ENCODE measurements at regions not wholly inside any gene's neighbourhood (a gene's known extent, or its start where the extent isn't known, plus 50 kb on each side); places are given as distances from the start of the nearest gene placed in this dataset.

GRCh38 chr10:64303566-64303965 is 782.4 kb downstream of the REEP3 start:
- Histone ChIP-seq H3K36me3 (ENCODE audit: control insufficient read depth in 2 of 2, insufficient read depth in 2 of 2, low read length in 1 of 2) (no peaks in the 10 kb centered on the region), H3K27me3 (ENCODE audit: control insufficient read depth in 1 of 2, insufficient read depth in 2 of 2, low read length in 2 of 2) (no peaks in the 10 kb centered on the region), H3K4me3 (ENCODE audit: low read depth in 1 of 2, low read length in 2 of 2) (no peak overlapping the region), H3K4me1 (ENCODE audit: control insufficient read depth in 2 of 2, insufficient read depth in 2 of 2, low read length in 1 of 2) (no peaks in the 10 kb centered on the region), H3K27ac (ENCODE audit: low read depth in 2 of 2, low read length in 1 of 2) (no peak overlapping the region), H3K9me3 (ENCODE audit: control insufficient read depth in 2 of 2, insufficient read depth in 1 of 2, low read depth in 1 of 2, low read length in 1 of 2) (no peaks in the 10 kb centered on the region)
- WGBS, 2 donors = 88 to 97% methylated on average over 1 of the region's 1 CpG

DNA sequence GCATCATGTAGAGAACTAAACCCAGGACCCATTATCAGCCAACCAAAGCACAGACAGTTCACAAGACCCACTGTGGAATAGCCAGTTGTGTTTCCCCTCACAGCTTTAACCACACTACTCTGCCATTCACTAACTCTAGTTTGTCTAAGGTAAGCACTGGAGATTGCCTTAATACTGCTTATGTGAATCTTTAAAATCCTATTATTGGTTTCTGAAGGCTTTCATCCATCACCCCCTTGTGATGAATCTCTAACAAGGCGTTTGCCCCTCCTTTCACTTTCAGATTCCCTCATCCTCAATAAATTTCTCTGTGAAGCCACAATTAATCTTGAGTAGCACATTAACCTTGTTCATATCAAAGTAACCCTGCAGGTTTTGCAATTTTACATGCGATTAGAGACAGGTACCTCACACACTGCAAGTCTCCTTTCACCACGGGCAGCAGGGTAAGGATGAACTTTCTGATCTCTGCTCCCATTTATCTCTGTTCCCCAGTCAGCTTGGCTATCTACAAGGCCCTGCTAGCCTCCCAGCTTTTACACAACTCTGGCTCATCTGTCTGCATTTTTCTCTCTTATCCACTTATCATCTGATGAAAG is 785.6 kb downstream of the REEP3 start:
- no peaks in the 10 kb centered on the region for H3K4me1 ChIP-seq (ENCODE audit: control insufficient read depth in 2 of 2, insufficient read depth in 2 of 2, low read length in 1 of 2)
- 24 to 28% methylated on average over 3 of the region's 3 CpGs for WGBS, 2 donors
- H3K9me3 ChIP-seq (ENCODE audit: control insufficient read depth in 2 of 2, insufficient read depth in 1 of 2, low read depth in 1 of 2, low read length in 1 of 2) = no peaks in the 10 kb centered on the region
- H3K36me3 ChIP-seq (ENCODE audit: control insufficient read depth in 2 of 2, insufficient read depth in 2 of 2, low read length in 1 of 2) = no peaks in the 10 kb centered on the region
- no peak overlapping the region for H3K4me3 ChIP-seq (ENCODE audit: low read depth in 1 of 2, low read length in 2 of 2)
- no peaks in the 10 kb centered on the region for H3K27me3 ChIP-seq (ENCODE audit: control insufficient read depth in 1 of 2, insufficient read depth in 2 of 2, low read length in 2 of 2)
- H3K27ac ChIP-seq (ENCODE audit: low read depth in 2 of 2, low read length in 1 of 2) = no peak overlapping the region

DNA sequence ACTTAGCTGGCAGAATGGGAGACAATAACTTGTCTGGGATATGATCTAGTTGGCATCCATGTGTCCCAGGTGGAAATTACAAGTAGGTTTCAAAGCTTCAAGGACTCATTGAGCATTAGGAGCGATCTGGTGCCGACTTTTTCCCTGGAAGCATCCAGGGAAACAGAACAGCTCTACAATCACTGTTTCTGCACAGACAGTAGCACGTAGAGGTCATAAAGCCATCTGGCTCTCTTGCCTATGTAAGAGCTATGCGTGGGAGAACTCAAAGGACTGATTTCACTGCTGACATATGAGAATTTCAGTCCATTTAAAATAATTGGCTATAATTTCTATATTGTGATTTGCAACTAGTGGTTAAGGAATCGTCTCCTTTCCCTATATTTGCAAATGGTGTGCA is 791.7 kb downstream of the REEP3 start:
- Histone ChIP-seq H3K27ac (ENCODE audit: low read depth in 2 of 2, low read length in 1 of 2) (no peak overlapping the region), H3K9me3 (ENCODE audit: control insufficient read depth in 2 of 2, insufficient read depth in 1 of 2, low read depth in 1 of 2, low read length in 1 of 2) (no peaks in the 10 kb centered on the region), H3K4me3 (ENCODE audit: low read depth in 1 of 2, low read length in 2 of 2) (no peak overlapping the region), H3K36me3 (ENCODE audit: control insufficient read depth in 2 of 2, insufficient read depth in 2 of 2, low read length in 1 of 2) (no peaks in the 10 kb centered on the region), H3K4me1 (ENCODE audit: control insufficient read depth in 2 of 2, insufficient read depth in 2 of 2, low read length in 1 of 2) (no peaks in the 10 kb centered on the region), H3K27me3 (ENCODE audit: control insufficient read depth in 1 of 2, insufficient read depth in 2 of 2, low read length in 2 of 2) (no peaks in the 10 kb centered on the region)
- 60 to 67% methylated on average over 5 of the region's 5 CpGs for WGBS, 2 donors

GRCh38 chr10:64313967-64314366 is 792.8 kb downstream of the REEP3 start:
- H3K9me3 ChIP-seq (ENCODE audit: control insufficient read depth in 2 of 2, insufficient read depth in 1 of 2, low read depth in 1 of 2, low read length in 1 of 2) = no peaks in the 10 kb centered on the region
- H3K4me3 ChIP-seq (ENCODE audit: low read depth in 1 of 2, low read length in 2 of 2) = no peak overlapping the region
- no peaks in the 10 kb centered on the region for H3K36me3 ChIP-seq (ENCODE audit: control insufficient read depth in 2 of 2, insufficient read depth in 2 of 2, low read length in 1 of 2)
- H3K27ac ChIP-seq (ENCODE audit: low read depth in 2 of 2, low read length in 1 of 2) = no peak overlapping the region
- 39 to 52% methylated on average over 2 of the region's 2 CpGs for WGBS, 2 donors
- H3K27me3 ChIP-seq (ENCODE audit: control insufficient read depth in 1 of 2, insufficient read depth in 2 of 2, low read length in 2 of 2) = no peaks in the 10 kb centered on the region
- H3K4me1 ChIP-seq (ENCODE audit: control insufficient read depth in 2 of 2, insufficient read depth in 2 of 2, low read length in 1 of 2) = no peaks in the 10 kb centered on the region

GRCh38 chr10:64316416-64316815 is 795.2 kb downstream of the REEP3 start:
- H3K36me3 ChIP-seq (ENCODE audit: control insufficient read depth in 2 of 2, insufficient read depth in 2 of 2, low read length in 1 of 2) = no peaks in the 10 kb centered on the region
- H3K9me3 ChIP-seq (ENCODE audit: control insufficient read depth in 2 of 2, insufficient read depth in 1 of 2, low read depth in 1 of 2, low read length in 1 of 2) = no peaks in the 10 kb centered on the region
- no peak overlapping the region for H3K4me3 ChIP-seq (ENCODE audit: low read depth in 1 of 2, low read length in 2 of 2)
- no peaks in the 10 kb centered on the region for H3K27me3 ChIP-seq (ENCODE audit: control insufficient read depth in 1 of 2, insufficient read depth in 2 of 2, low read length in 2 of 2)
- WGBS, 2 donors = 20 to 26% methylated on average over 1 of the region's 1 CpG
- no peak overlapping the region for H3K27ac ChIP-seq (ENCODE audit: low read depth in 2 of 2, low read length in 1 of 2)
- H3K4me1 ChIP-seq (ENCODE audit: control insufficient read depth in 2 of 2, insufficient read depth in 2 of 2, low read length in 1 of 2) = no peaks in the 10 kb centered on the region

DNA sequence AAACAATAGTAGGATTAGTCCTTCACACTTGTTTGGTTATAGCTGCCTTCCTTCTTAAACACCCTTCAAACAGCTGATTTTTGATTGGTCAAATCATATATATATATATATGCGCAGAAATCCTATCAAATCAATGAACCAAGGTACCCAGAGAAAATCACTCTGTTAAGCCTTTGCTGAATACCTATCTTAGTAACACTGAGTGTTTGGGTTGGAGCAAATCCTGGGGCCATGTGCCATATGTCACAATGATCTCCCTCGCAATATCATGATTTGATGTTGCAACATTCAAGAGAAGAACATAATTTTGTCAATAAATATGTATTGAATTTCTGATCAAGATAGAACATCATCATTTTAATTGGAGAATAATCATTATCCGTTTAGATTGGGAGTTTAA is 795.6 kb downstream of the REEP3 start:
- H3K4me1 ChIP-seq (ENCODE audit: control insufficient read depth in 2 of 2, insufficient read depth in 2 of 2, low read length in 1 of 2) = no peaks in the 10 kb centered on the region
- 88 to 91% methylated on average over 3 of the region's 3 CpGs for WGBS, 2 donors
- H3K36me3 ChIP-seq (ENCODE audit: control insufficient read depth in 2 of 2, insufficient read depth in 2 of 2, low read length in 1 of 2) = no peaks in the 10 kb centered on the region
- no peaks in the 10 kb centered on the region for H3K9me3 ChIP-seq (ENCODE audit: control insufficient read depth in 2 of 2, insufficient read depth in 1 of 2, low read depth in 1 of 2, low read length in 1 of 2)
- H3K27me3 ChIP-seq (ENCODE audit: control insufficient read depth in 1 of 2, insufficient read depth in 2 of 2, low read length in 2 of 2) = no peaks in the 10 kb centered on the region
- no peak overlapping the region for H3K27ac ChIP-seq (ENCODE audit: low read depth in 2 of 2, low read length in 1 of 2)
- H3K4me3 ChIP-seq (ENCODE audit: low read depth in 1 of 2, low read length in 2 of 2) = no peak overlapping the region

GRCh38 chr10:64320448-64320847 is 799.2 kb downstream of the REEP3 start:
- 71 to 72% methylated on average over 6 of the region's 6 CpGs for WGBS, 2 donors
- H3K27me3 ChIP-seq (ENCODE audit: control insufficient read depth in 1 of 2, insufficient read depth in 2 of 2, low read length in 2 of 2) = no peaks in the 10 kb centered on the region
- H3K27ac ChIP-seq (ENCODE audit: low read depth in 2 of 2, low read length in 1 of 2) = no peak overlapping the region
- no peaks in the 10 kb centered on the region for H3K4me1 ChIP-seq (ENCODE audit: control insufficient read depth in 2 of 2, insufficient read depth in 2 of 2, low read length in 1 of 2)
- H3K4me3 ChIP-seq (ENCODE audit: low read depth in 1 of 2, low read length in 2 of 2) = no peak overlapping the region
- no peaks in the 10 kb centered on the region for H3K36me3 ChIP-seq (ENCODE audit: control insufficient read depth in 2 of 2, insufficient read depth in 2 of 2, low read length in 1 of 2)
- H3K9me3 ChIP-seq (ENCODE audit: control insufficient read depth in 2 of 2, insufficient read depth in 1 of 2, low read depth in 1 of 2, low read length in 1 of 2) = no peaks in the 10 kb centered on the region

- no peaks in the 10 kb centered on the region for H3K9me3 ChIP-seq (ENCODE audit: control insufficient read depth in 2 of 2, insufficient read depth in 1 of 2, low read depth in 1 of 2, low read length in 1 of 2)
- no peaks in the 10 kb centered on the region for H3K36me3 ChIP-seq (ENCODE audit: control insufficient read depth in 2 of 2, insufficient read depth in 2 of 2, low read length in 1 of 2)
- no peak overlapping the region for H3K4me3 ChIP-seq (ENCODE audit: low read depth in 1 of 2, low read length in 2 of 2)
- no peak overlapping the region for H3K27ac ChIP-seq (ENCODE audit: low read depth in 2 of 2, low read length in 1 of 2)
- H3K4me1 ChIP-seq (ENCODE audit: control insufficient read depth in 2 of 2, insufficient read depth in 2 of 2, low read length in 1 of 2) = no peaks in the 10 kb centered on the region
- WGBS, 2 donors = 92 to 96% methylated on average over 5 of the region's 5 CpGs
- H3K27me3 ChIP-seq (ENCODE audit: control insufficient read depth in 1 of 2, insufficient read depth in 2 of 2, low read length in 2 of 2) = no peaks in the 10 kb centered on the region
Measured at GRCh38 chr10:64329510-64329909, 808.3 kb downstream of the REEP3 start.

GRCh38 chr10:64332551-64332950 is 811.4 kb downstream of the REEP3 start:
- WGBS, 2 donors = 22 to 34% methylated on average over 1 of the region's 1 CpG
- Histone ChIP-seq H3K36me3 (ENCODE audit: control insufficient read depth in 2 of 2, insufficient read depth in 2 of 2, low read length in 1 of 2) (no peaks in the 10 kb centered on the region), H3K4me3 (ENCODE audit: low read depth in 1 of 2, low read length in 2 of 2) (no peak overlapping the region), H3K9me3 (ENCODE audit: control insufficient read depth in 2 of 2, insufficient read depth in 1 of 2, low read depth in 1 of 2, low read length in 1 of 2) (no peaks in the 10 kb centered on the region), H3K27ac (ENCODE audit: low read depth in 2 of 2, low read length in 1 of 2) (no peak overlapping the region), H3K27me3 (ENCODE audit: control insufficient read depth in 1 of 2, insufficient read depth in 2 of 2, low read length in 2 of 2) (no peaks in the 10 kb centered on the region), H3K4me1 (ENCODE audit: control insufficient read depth in 2 of 2, insufficient read depth in 2 of 2, low read length in 1 of 2) (no peaks in the 10 kb centered on the region)

- H3K4me1 ChIP-seq (ENCODE audit: control insufficient read depth in 2 of 2, insufficient read depth in 2 of 2, low read length in 1 of 2) = no peaks in the 10 kb centered on the region
- H3K36me3 ChIP-seq (ENCODE audit: control insufficient read depth in 2 of 2, insufficient read depth in 2 of 2, low read length in 1 of 2) = no peaks in the 10 kb centered on the region
- no peak overlapping the region for H3K27ac ChIP-seq (ENCODE audit: low read depth in 2 of 2, low read length in 1 of 2)
- no peaks in the 10 kb centered on the region for H3K27me3 ChIP-seq (ENCODE audit: control insufficient read depth in 1 of 2, insufficient read depth in 2 of 2, low read length in 2 of 2)
- 92 to 93% methylated on average over 4 of the region's 4 CpGs for WGBS, 2 donors
- H3K9me3 ChIP-seq (ENCODE audit: control insufficient read depth in 2 of 2, insufficient read depth in 1 of 2, low read depth in 1 of 2, low read length in 1 of 2) = no peaks in the 10 kb centered on the region
- H3K4me3 ChIP-seq (ENCODE audit: low read depth in 1 of 2, low read length in 2 of 2) = no peak overlapping the region
Measured at GRCh38 chr10:64334084-64334483, 812.9 kb downstream of the REEP3 start.

All from esophagus (tissue), 2 donors.